ENCODE measurements at regions not wholly inside any gene's neighbourhood (a gene's known extent, or its start where the extent isn't known, plus 50 kb on each side); places are given as distances from the start of the nearest gene placed in this dataset.
"Not testable (repeated sequence)": the region's sequence is repeated elsewhere in the genome, so short reads cannot be mapped to it uniquely, and the experiment has no call there.

- no peak for DNase-seq (ENCODE audit: low spot score)
- in situ Hi-C loops (cut with HindIII; ENCODE audit: low sequenced_read_pairs): no loop called here
These were observed 344.0 kb downstream of the PRR16 start for GRCh38 chr5:120808135-120808534.

- no peak for DNase-seq (ENCODE audit: low spot score)
- in situ Hi-C loops (cut with HindIII; ENCODE audit: low sequenced_read_pairs): no loop called here
These were observed 344.5 kb downstream of the PRR16 start for GRCh38 chr5:120808606-120809005.

- DNase-seq (ENCODE audit: low spot score): no peak
- in situ Hi-C loops (cut with HindIII; ENCODE audit: low sequenced_read_pairs): no loop called here
These were observed 349.5 kb downstream of the PRR16 start for GRCh38 chr5:120813551-120813950.

- no peak for DNase-seq (ENCODE audit: low spot score)
These were observed 353.2 kb downstream of the PRR16 start for GRCh38 chr5:120817044-120817985.

GRCh38 chr5:120818128-120818527, 354.0 kb downstream of the PRR16 start:
- DNase-seq (ENCODE audit: low spot score): no peak
- in situ Hi-C loops (cut with HindIII; ENCODE audit: low sequenced_read_pairs): no loop called here

More at GRCh38 chr5:120817044-120817985, 353.2 kb downstream of the PRR16 start:
- in situ Hi-C loops (cut with HindIII; ENCODE audit: low sequenced_read_pairs): no loop called here

- in situ Hi-C loops (cut with HindIII; ENCODE audit: low sequenced_read_pairs): no loop called here
- DNase-seq (ENCODE audit: low spot score): no peak
These were observed 359.2 kb downstream of the PRR16 start for GRCh38 chr5:120823328-120823727.

- DNase-seq (ENCODE audit: low spot score); in situ Hi-C loops (cut with HindIII; ENCODE audit: low sequenced_read_pairs): not testable (repeated sequence)
These were observed 367.5 kb downstream of the PRR16 start for GRCh38 chr5:120831646-120832045.

GRCh38 chr5:120841830-120842229, 377.7 kb downstream of the PRR16 start:
- DNase-seq (ENCODE audit: low spot score): no peak
- in situ Hi-C loops (cut with HindIII; ENCODE audit: low sequenced_read_pairs): no loop called here

GRCh38 chr5:120843390-120843980, 379.4 kb downstream of the PRR16 start:
- in situ Hi-C loops (cut with HindIII; ENCODE audit: low sequenced_read_pairs): no loop called here
- DNase-seq (ENCODE audit: low spot score): no peak

GRCh38 chr5:120848883-120849282, 384.8 kb downstream of the PRR16 start:
- no peak for DNase-seq (ENCODE audit: low spot score)
- in situ Hi-C loops (cut with HindIII; ENCODE audit: low sequenced_read_pairs): no loop called here

GRCh38 chr5:120852222-120852860, 388.2 kb downstream of the PRR16 start:
- in situ Hi-C loops (cut with HindIII; ENCODE audit: low sequenced_read_pairs): no loop called here
- no peak for DNase-seq (ENCODE audit: low spot score)

GRCh38 chr5:120866997-120867396, 402.9 kb downstream of the PRR16 start:
- in situ Hi-C loops (cut with HindIII; ENCODE audit: low sequenced_read_pairs): no loop called here
- no peak for DNase-seq (ENCODE audit: low spot score)

GRCh38 chr5:120869831-120870230, 405.7 kb downstream of the PRR16 start:
- no peak for DNase-seq (ENCODE audit: low spot score)
- in situ Hi-C loops (cut with HindIII; ENCODE audit: low sequenced_read_pairs): no loop called here

GRCh38 chr5:120872297-120872696, 408.2 kb downstream of the PRR16 start:
- DNase-seq (ENCODE audit: low spot score): no peak
- in situ Hi-C loops (cut with HindIII; ENCODE audit: low sequenced_read_pairs): no loop called here

- in situ Hi-C loops (cut with HindIII; ENCODE audit: low sequenced_read_pairs): no loop called here
- DNase-seq (ENCODE audit: low spot score): no peak
These were observed 409.0 kb downstream of the PRR16 start for GRCh38 chr5:120873083-120873482.

- no peak for DNase-seq (ENCODE audit: low spot score)
- in situ Hi-C loops (cut with HindIII; ENCODE audit: low sequenced_read_pairs): no loop called here
These were observed 410.2 kb downstream of the PRR16 start for GRCh38 chr5:120874081-120874862.

GRCh38 chr5:120882038-120882775, 418.1 kb downstream of the PRR16 start:
- no peak for DNase-seq (ENCODE audit: low spot score)
- in situ Hi-C loops (cut with HindIII; ENCODE audit: low sequenced_read_pairs): no loop called here

GRCh38 chr5:120886351-120886860, 422.3 kb downstream of the PRR16 start:
- DNase-seq (ENCODE audit: low spot score): no peak
- in situ Hi-C loops (cut with HindIII; ENCODE audit: low sequenced_read_pairs): no loop called here

GRCh38 chr5:120895660-120896059, 431.6 kb downstream of the PRR16 start:
- in situ Hi-C loops (cut with HindIII; ENCODE audit: low sequenced_read_pairs): no loop called here
- DNase-seq (ENCODE audit: low spot score): no peak

All from G401 (cell line).